ENCODE measurements at regions not wholly inside any gene's neighbourhood (a gene's known extent, or its start where the extent isn't known, plus 50 kb on each side); places are given as distances from the start of the nearest gene placed in this dataset.
A peak's percentile ranks its signal among the peaks of the same experiment; 100 is the strongest.

- TF ChIP-seq CTCF (IDR thresholded peaks at IDR 0.05) (no peak), POLR2A (IDR thresholded peaks at IDR 0.05) (no peak), EP300 (IDR thresholded peaks at IDR 0.05) (peak in 1 of 2 donors; percentile 67)
These were observed 60.6 kb upstream of the HS6ST1 start for GRCh38 chr2:128379021-128380015.
